Activated naive CD8-positive, alpha-beta T cell treated with anti-CD3 and anti-CD28 coated beads, Interleukin-2, amount 50 U/mL, for 24 hours (primary cell): ENCODE measurements at regions not wholly inside any gene's neighbourhood (a gene's known extent, or its start where the extent isn't known, plus 50 kb on each side); places are given as distances from the start of the nearest gene placed in this dataset.

Source experiments
- ATAC-seq: fragments of 150-1000 bp; cut with Tn5 transposase; one replicate; pipeline ENCODE4 v1.10.0; 2021
- DNase-seq: peaks from one replicate; pipeline ENCODE4 v3.0.0; 2021
- H3K27ac Mint-ChIP-seq: one replicate; pipeline ENCODE4 v1.8.0; 2021; ENCODE audit warnings: mild to moderate bottlenecking, mixed read lengths
- H3K27me3 Mint-ChIP-seq: one replicate; pipeline ENCODE4 v1.8.0; 2021; ENCODE audit warnings: mixed read lengths
- H3K36me3 Mint-ChIP-seq: one replicate; pipeline ENCODE4 v1.8.0; 2021; ENCODE audit warnings: low read depth, mixed read lengths
- H3K4me1 Mint-ChIP-seq: one replicate; pipeline ENCODE4 v1.8.0; 2021; ENCODE audit warnings: mixed read lengths
- H3K4me3 Mint-ChIP-seq: one replicate; pipeline ENCODE4 v1.8.0; 2021; ENCODE audit warnings: mild to moderate bottlenecking, moderate library complexity, mixed read lengths
- H3K9me3 Mint-ChIP-seq: one replicate; pipeline ENCODE4 v1.8.0; 2021; ENCODE audit warnings: mixed read lengths

- H3K4me1 Mint-ChIP-seq = no peaks in the 10 kb centered on the region
- no peak overlapping the region for H3K4me3 Mint-ChIP-seq
- no peaks in the 10 kb centered on the region for H3K9me3 Mint-ChIP-seq
- no peaks in the 10 kb centered on the region for H3K36me3 Mint-ChIP-seq
- DNase-seq (peak; percentile 20), ATAC-seq (no peak)
- peaks cover 8% of the 10 kb centered on the region for H3K27me3 Mint-ChIP-seq
- H3K27ac Mint-ChIP-seq = no peak overlapping the region
Observed at GRCh38 chr7:17706734-17707133, 233.6 kb downstream of the SNX13 start.

- H3K4me3 Mint-ChIP-seq = no peak overlapping the region
- H3K27ac Mint-ChIP-seq = no peak overlapping the region
- no peak for DNase-seq
- no peaks in the 10 kb centered on the region for H3K4me1 Mint-ChIP-seq
- no peaks in the 10 kb centered on the region for H3K9me3 Mint-ChIP-seq
- ATAC-seq = no peak
- H3K27me3 Mint-ChIP-seq = peaks cover 5% of the 10 kb centered on the region
- H3K36me3 Mint-ChIP-seq = no peaks in the 10 kb centered on the region
Observed at GRCh38 chr7:17709127-17709526, 231.2 kb downstream of the SNX13 start.

GRCh38 chr7:17709599-17709998, 230.7 kb downstream of the SNX13 start:
- no peaks in the 10 kb centered on the region for H3K4me1 Mint-ChIP-seq
- peaks cover 5% of the 10 kb centered on the region for H3K27me3 Mint-ChIP-seq
- DNase-seq = no peak
- no peak overlapping the region for H3K4me3 Mint-ChIP-seq
- ATAC-seq = no peak
- no peaks in the 10 kb centered on the region for H3K36me3 Mint-ChIP-seq
- no peak overlapping the region for H3K27ac Mint-ChIP-seq
- H3K9me3 Mint-ChIP-seq = no peaks in the 10 kb centered on the region

GRCh38 chr7:17710312-17710711, 230.0 kb downstream of the SNX13 start:
- Mint-ChIP-seq H3K27ac (no peak overlapping the region), H3K4me1 (no peaks in the 10 kb centered on the region), H3K27me3 (peaks cover 5% of the 10 kb centered on the region), H3K4me3 (no peak overlapping the region), H3K36me3 (no peaks in the 10 kb centered on the region), H3K9me3 (no peaks in the 10 kb centered on the region)
- DNase-seq = no peak
- no peak for ATAC-seq

- no peak overlapping the region for H3K27ac Mint-ChIP-seq
- H3K9me3 Mint-ChIP-seq = no peaks in the 10 kb centered on the region
- ATAC-seq (no peak), DNase-seq (no peak)
- H3K4me1 Mint-ChIP-seq = no peaks in the 10 kb centered on the region
- no peak overlapping the region for H3K4me3 Mint-ChIP-seq
- H3K36me3 Mint-ChIP-seq = no peaks in the 10 kb centered on the region
- no peaks in the 10 kb centered on the region for H3K27me3 Mint-ChIP-seq
Observed at GRCh38 chr7:17713584-17713983, 226.7 kb downstream of the SNX13 start.

- ATAC-seq = no peak
- H3K36me3 Mint-ChIP-seq = no peaks in the 10 kb centered on the region
Observed at GRCh38 chr7:17716816-17717215, 223.5 kb downstream of the SNX13 start.

GRCh38 chr7:17719998-17720397, 220.3 kb downstream of the SNX13 start:
- Mint-ChIP-seq H3K27ac (no peak overlapping the region), H3K4me1 (no peaks in the 10 kb centered on the region), H3K4me3 (no peak overlapping the region), H3K9me3 (no peaks in the 10 kb centered on the region), H3K36me3 (no peaks in the 10 kb centered on the region), H3K27me3 (peaks cover 3% of the 10 kb centered on the region)
- ATAC-seq (no peak), DNase-seq (no peak)

More at GRCh38 chr7:17716816-17717215, 223.5 kb downstream of the SNX13 start:
- Mint-ChIP-seq H3K4me1 (no peaks in the 10 kb centered on the region), H3K27ac (no peak overlapping the region), H3K27me3 (no peaks in the 10 kb centered on the region), H3K4me3 (no peak overlapping the region), H3K9me3 (no peaks in the 10 kb centered on the region)
- no peak for DNase-seq

GRCh38 chr7:17721736-17722285, 218.5 kb downstream of the SNX13 start:
- no peak for ATAC-seq
- no peaks in the 10 kb centered on the region for H3K36me3 Mint-ChIP-seq
- no peaks in the 10 kb centered on the region for H3K4me1 Mint-ChIP-seq
- H3K9me3 Mint-ChIP-seq = no peaks in the 10 kb centered on the region
- H3K27me3 Mint-ChIP-seq = peaks cover 5% of the 10 kb centered on the region
- no peak for DNase-seq
- H3K4me3 Mint-ChIP-seq = no peak overlapping the region
- no peak overlapping the region for H3K27ac Mint-ChIP-seq

GRCh38 chr7:17722798-17723197, 217.5 kb downstream of the SNX13 start:
- H3K9me3 Mint-ChIP-seq = no peaks in the 10 kb centered on the region
- ATAC-seq = no peak
- H3K36me3 Mint-ChIP-seq = no peaks in the 10 kb centered on the region
- H3K27ac Mint-ChIP-seq = no peak overlapping the region
- peaks cover 5% of the 10 kb centered on the region for H3K27me3 Mint-ChIP-seq
- H3K4me1 Mint-ChIP-seq = no peaks in the 10 kb centered on the region
- no peak overlapping the region for H3K4me3 Mint-ChIP-seq
- DNase-seq = no peak

GRCh38 chr7:17725821-17726220, 214.5 kb downstream of the SNX13 start:
- peaks cover 5% of the 10 kb centered on the region for H3K27me3 Mint-ChIP-seq
- H3K4me3 Mint-ChIP-seq = no peak overlapping the region
- no peaks in the 10 kb centered on the region for H3K4me1 Mint-ChIP-seq
- no peaks in the 10 kb centered on the region for H3K9me3 Mint-ChIP-seq
- no peak for ATAC-seq
- DNase-seq = no peak
- no peaks in the 10 kb centered on the region for H3K36me3 Mint-ChIP-seq
- H3K27ac Mint-ChIP-seq = no peak overlapping the region

- Mint-ChIP-seq H3K27me3 (no peaks in the 10 kb centered on the region), H3K27ac (no peak overlapping the region), H3K36me3 (no peaks in the 10 kb centered on the region), H3K4me1 (no peaks in the 10 kb centered on the region), H3K4me3 (no peak overlapping the region), H3K9me3 (peaks cover 11% of the 10 kb centered on the region)
- ATAC-seq = no peak
- DNase-seq = no peak
Observed at GRCh38 chr7:17732083-17732482, 208.2 kb downstream of the SNX13 start.
